Left kidney (tissue), 1 donor: ENCODE measurements at regions not wholly inside any gene's neighbourhood (a gene's known extent, or its start where the extent isn't known, plus 50 kb on each side); places are given as distances from the start of the nearest gene placed in this dataset.

Experiments
- DNase-seq: peaks from one replicate; pipeline ENCODE4 v3.0.0-alpha.2; 2013

DNA sequence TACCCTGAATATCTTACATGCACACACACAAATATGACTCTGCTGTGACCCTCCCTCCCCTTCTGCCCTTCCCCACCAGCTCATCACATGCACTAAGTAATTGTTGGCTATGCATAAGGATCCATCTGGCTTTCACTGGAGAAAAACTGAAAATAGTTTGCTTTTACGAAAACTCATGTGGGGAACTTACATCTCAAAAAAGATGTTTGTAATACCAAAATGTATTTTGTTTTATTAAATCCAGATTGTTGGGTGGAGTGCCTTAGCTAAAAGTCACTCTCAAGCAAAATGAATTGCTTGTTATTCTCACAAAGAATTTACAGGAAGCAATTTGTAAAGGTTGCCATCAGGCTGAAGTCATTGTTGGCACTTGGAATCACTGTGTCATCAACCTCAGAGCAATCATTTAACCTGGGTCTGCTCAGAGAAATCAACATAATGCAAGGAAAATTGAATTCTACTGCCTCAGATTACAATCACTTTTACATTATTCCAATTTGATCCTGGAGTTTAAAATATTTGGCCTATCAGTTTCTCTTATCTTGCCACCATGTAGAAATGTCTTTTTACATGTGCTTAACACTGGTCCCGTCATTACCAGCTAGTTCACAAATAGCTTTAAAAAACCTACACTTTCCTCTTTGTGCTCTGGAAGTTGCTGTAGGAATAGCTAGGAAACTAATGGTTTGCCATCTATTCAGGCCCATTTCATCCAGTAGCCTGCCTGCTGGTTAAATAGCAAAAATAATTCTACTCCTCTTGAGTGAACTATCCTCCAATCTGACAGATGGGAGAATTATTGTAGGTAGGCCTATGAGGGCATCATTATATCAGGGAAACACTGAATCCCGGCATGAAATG, 90.3 kb upstream of the TMEM17 start:
- no peak for DNase-seq

DNA sequence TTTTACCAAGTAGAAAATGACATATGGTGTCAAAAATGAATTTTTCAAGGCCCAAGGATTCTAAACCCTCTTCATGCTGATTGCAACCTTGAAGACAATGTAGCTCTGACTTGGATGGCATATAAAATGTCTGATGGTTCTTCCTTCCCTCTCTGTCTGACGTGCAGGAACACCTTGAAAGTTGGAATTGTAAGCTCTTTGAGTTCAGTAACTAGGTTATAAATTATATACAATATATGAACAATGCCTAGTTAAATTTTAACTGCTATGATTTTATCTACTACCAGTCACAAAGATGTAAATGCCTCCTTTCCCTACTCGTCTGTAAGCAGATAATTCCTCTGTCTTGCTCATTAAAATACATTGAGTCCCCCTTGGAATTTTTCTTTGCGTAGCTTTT, 89.5 kb upstream of the TMEM17 start:
- no peak for DNase-seq

DNA sequence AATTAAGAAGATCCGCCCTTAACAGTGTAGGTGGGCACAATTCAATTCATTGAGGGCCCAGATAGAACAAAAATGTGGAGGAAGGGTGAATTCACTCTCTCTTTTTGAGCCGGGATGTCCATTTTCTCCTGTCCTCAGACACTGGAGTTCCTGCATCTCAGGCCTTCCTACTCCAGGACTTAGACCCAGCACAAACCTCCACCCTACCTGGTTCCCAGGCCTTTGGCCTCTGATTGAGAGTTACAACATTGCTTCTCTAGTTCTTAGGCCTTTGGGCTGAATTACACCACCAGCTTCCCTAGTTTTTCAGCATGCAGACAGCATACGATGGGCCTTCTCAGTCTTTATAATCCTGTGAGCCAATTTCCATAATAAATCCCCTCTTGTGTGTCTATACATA, 87.8 kb upstream of the TMEM17 start:
- no peak for DNase-seq

DNA sequence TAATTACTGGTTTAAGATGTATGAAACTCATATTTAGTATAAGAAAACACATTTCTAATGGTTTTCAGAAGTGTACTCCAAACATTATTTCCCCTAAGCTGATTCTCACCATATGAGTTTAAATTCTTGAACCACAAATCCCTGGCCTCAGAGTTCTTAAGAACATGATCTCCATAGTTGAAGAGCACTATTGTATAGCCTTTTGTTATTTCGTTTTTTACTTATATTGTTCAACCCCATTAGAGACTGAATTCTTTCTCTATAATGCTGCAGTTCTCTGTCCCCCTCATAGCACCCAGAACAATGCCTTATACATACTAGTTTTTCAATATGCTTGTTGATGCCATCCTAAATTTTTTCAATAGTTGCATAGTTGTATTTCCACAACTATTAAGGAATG, 85.5 kb upstream of the TMEM17 start:
- no peak for DNase-seq

DNA sequence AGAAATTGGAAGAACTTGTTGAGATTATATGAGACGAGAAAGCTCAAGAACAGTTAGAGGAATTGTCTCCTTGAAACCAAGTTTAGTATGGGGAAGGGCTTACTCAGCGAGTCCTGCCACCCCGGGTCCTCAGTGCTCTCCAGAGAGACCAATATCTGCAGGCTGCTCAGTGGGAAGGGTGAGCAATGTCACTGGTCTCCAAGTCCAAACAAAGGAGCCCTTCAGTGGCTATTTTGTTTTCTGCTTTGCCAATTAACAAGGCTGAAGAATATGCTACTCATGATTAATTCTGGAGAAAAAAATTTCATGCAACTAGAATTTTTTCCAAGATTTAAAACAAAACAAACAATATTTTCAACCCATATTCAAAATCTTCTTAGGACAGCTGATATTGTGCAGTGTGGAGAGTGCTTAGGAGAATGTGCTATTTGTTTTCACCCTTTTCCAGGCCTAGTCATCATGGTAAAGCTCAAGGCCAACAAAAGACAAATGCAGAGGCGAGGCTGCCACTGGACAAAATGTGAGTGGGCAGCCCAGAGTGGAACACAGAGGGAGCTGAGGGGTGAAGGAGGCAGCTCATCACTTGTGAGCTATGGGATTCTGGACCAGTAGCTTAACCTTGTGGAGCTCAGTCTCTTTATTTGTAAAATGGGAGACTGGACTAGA, 83.8 kb upstream of the TMEM17 start:
- DNase-seq, result no peak

DNA sequence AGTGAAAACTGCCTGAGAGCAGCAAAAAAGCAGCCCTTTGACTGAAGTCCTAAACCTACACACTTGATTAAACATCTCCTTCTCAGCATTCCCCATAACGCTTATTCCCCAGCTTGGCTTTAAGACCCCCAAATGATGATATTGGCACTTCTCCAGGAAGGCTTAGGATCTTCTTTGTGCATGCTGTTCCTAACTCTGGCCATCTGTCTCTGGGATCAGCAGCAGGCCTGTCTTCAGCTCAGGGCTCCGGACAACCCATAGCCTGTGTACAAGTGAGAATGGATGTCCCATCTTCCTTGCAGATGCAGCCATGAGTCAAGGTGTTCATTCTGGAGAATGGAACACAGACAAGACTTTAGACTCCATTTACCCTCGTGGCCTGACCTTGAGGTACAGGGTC, 81.6 kb upstream of the TMEM17 start:
- DNase-seq, result no peak

DNA sequence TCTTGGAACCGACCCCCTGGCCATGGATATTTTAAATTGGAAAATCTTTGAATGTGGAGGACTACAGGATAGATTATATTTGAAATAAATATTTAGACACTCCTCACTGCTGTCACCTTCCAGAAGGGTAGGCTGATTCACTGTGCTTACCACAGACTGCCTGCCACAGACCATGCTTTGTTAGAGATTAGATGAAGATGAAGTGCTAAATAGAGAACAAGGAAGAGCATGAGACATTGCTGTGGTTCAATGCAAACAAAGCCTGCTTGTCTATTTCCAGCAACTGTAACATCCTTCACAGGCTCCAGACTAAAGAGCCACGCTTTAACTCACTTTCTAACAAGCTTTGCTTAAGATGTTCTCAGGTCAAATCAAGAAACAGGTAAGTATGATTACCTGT, 81.0 kb upstream of the TMEM17 start:
- DNase-seq, result no peak

DNA sequence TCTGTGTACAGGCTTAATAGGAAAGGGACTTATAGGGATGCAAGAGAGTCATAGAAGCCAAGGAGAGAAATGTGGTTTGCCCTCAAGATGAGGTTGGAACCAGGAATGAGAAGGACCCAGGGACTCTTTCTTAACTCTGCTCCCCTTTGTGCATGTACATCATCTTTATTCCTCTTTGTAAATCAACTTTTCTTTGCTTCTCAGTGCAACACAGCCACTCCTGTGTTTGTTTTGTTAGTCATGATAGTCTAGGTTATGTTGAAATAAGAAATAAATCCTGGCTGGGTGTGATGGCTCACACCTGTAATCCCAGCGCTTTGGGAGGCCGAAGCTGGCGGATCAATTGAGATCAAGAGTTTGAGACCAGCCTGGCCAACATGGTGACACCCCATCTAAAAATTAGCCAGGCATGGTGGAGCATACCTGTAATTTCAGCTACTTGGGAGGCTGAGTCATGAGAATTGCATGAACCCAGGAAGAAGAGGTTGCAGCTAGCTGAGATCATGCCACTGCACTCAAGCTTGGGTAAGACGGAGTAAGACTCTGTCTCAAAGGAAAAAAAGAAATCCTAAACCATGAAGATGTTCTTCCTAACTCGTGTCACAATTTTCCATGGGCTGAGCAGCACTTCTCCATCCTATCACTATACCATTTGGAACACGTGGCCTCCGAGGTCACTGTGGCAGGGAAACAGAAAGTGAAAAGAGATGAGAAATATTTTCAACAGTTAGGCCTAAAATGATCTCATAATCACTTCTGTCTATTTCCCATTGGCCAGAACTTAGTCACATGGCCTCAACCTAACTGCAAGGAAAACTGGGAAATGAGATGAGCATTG, 73.0 kb upstream of the TMEM17 start:
- DNase-seq, result no peak

DNA sequence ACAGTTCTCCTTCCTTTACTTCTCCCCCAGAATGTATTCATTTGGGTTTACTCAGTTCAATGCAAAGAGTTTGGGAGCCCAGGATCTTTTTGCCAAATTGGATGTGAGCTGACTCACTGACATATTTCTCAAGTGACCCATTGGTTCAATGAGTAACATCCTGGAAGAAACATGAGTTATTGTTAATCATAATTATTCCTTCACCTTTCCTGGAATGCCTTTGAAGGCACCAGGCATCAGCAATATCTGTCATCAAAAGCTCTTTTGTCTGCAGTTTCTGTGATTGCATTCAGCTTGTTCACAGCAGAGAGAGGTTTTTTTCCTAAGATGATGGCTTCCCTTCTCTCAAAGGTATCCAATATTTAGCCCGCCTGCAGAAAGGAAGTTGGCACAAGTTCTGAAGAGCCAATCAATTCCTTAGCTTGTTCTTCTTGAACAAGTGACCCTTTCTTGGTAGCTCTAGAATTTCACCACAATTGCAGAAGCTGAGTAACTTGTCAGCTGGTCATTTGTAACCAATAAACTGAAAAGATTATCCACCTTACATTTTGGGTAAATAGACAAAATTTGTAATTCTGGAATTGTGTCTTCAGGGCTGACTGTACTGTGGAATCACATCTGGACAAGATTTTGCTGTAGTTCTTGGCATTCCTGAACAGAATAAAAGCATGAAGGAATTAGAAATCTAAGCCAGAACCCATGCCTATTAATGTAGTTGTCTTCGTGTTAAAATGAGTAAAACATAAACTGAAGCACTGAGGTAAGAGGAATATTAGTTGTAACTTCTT, 72.2 kb upstream of the TMEM17 start:
- DNase-seq, result no peak

DNA sequence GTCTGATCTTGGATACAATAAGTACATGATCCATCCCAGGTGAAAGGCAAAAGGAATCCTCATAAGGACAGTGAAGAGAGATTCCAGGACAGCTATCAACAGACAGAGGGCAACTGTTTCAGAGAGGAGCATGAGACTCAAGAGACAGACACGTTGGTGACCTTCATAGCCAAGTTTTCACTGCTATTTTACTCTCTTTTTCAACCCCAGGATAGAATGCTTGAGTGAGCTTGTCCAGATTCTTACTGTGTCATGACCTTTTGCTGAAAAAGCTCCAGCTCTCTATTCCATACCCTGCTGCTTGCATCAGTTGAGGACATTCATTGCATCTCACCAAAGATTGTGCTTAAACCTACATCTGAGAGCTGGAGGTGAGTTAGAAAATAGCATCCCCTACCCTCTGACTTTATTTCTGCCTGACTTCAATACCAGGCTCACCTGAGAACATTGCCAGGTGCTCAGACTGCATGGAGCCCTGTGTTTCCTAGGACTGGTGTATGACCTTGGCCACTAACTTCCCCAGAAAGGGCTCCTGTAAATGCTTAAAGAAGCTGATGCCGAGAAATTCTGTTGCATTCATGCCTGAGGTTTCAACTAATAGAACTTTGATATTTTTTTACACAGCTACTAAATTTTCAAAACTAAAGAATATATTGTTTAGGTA, 70.4 kb upstream of the TMEM17 start:
- no peak for DNase-seq

DNA sequence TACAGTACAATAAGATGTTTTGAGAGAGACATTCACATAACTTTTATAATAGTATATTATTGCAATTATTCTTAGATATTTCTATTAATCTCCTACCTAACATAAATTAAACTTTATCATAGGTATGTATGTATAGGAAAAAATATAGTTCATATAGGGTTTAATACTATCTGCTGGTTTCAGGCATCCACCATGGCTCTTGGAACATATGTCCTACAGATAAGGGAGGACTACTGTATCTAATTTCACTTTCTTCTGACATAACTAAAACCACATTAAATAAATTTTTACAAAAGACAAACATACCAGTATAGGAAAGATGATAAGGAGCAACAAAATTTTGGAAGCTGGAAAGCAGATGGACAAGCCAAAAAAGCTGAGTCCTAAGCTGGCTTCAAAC, 67.9 kb upstream of the TMEM17 start:
- DNase-seq, result no peak

DNA sequence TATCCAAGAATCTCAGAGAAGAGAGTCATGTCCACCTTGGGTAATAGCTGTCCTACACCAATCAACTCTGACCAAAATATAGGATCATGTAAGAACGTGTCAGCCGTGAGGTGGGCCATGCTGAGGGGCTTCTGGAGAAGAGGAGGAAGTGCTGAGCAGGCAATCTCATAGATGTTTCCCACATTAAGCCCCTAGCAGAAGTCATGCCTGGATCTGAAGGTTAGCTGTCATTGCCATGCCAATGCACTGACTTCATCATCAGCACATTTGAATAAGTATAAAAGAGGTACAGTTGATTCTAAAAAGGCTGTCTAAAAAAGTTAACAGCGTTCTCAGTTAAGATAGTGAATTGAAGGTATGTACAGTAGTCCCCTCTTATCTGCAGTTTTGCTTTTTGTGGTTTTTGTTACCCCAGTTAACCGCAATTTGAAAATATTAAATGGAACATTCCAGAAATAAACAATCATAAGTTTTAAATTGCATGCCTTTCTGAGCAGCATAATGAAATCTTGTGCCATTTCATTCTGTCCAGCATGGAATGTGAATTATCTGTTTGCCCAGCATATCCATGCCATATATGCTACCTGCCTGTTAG, 67.2 kb upstream of the TMEM17 start:
- DNase-seq, result no peak

DNA sequence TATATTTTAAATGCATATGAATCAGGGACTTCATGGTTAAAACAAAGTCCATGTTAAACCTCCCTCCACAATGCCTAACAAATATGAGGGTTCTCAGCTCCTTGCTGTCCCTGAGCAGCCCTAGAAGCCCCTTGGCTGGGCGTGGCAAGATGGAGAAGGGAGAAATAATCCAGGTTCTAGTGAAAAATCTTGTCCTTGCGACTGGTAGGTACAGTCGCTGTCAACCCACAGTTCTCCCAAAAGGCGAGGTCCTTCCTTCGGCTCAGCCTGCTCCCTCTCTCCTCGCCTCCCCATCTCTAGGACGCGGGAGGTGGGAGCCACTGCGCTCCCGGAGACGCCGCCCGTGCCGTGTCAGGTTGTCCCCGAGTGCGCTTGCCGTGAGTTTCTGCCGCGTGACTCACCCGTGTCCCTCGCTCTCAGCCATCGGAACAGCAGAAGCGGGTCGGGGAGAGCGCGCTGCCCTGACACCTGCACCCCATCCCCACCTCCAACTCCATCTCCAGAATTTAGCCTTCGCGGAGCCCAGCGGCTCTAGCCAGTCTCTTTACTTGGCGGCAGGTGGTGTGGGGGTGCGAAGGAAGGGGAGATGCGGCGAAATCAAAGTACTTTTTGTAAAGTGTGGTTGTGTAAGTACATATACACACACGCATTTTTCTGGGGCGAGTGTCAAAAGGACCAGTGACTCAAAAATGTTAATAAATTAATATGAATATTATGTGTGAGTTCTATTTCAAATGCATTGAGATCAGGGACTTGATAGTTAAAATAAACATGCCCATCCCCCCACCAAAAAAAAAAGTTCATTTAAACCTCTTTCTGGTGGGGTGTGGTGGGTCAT, 65.1 kb upstream of the TMEM17 start:
- DNase-seq, result peak; percentile 21

DNA sequence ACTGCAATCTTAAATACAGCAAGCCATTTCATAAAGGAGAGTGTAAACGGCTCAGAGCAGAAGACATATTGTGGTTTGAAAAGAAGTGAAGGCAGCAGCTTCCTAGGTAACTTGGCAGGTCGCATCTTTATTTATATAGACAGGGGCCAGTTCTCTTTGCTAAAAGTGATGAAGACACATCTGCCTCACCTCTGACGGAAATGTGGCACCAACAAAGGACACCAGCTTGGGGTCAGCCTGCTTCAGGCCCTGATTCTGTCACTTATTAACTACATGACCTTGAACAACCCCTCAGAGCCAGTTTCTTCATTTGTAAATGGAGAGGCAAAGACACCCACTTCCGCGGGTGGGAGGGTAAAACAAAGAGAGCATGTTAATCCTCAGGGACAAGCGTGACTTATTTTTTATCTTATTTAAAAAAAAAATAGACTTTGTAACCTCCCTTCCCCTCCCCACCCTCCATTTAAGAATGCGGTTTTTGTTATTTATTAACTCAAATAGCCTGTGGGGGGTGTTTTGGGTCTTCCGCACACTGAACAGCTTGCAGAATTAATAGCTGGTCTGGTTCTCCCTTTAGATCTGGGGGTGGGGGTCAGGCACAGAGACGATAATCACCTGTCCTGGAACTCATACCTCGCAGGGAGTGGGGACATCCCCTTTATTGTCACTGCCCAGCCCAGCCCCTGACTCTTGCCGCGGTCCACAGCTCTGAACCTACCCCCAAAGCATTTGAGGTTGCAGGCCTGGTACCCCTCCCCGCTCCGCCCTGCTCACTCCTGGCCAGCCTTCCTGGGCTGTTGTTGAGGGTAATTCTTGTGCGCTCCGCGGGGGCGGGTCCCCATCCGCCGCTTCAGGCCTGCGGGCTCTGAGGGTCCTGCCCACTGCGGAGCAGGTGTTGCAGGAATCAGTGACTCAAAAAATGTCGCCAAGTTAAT, 64.2 kb upstream of the TMEM17 start:
- DNase-seq, result peak; percentile 46

DNA sequence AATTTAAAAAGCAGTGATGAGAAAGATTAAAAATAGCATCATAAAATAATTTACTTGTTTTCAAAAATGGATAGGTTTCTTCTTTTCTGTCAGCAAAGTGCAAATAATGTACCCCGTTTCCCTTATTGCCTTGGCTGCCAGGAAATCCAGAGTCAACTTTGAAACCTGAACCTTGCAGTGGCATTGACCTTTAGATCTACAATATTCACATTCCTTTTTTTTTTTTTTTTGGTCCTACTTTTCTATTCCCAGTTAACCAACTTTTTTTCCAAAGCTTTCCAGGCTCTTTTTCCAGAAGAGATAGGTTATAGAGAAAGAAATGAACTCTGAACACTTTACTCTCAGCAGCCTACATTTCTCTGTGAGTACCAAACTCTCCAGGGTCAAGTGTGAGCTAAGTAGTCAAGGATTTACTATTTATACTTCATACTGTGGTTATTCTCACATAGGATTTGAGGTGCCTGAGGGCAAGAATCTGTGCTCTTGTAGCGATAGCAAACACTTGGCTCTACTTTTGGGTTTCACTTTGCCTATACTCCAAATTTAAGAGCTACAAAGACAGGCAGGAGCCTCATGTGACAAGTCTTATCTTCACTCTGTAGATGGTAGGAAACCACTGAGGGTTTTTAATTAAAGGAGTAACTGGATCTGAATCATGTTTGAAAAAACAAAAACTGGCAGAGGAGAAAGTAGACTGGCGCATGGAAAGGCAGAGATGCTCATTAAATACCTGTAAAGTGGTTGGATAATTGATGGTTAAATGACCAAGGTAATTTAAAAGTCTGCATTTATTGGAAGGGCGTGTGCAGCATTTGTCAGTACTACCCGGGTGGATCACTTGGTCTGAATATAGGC, 63.2 kb upstream of the TMEM17 start:
- no peak for DNase-seq

DNA sequence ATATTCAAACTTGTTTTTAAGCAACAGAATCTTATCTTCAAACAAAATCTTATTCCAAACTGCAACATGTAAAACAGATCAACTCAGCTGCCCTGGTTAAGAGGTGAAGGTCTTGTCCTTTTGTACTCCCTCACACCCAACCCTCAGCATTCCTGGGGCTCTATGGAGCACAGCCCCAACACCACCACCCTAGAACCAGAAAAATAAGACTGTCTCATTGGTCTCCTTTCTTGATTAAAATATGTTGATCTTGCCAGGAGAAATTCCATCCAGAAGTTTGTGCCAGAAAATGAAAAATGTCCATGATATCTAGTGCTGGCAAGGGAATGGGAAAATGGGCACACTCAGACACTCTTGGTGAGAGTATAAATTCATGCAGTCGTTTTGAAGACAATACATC, 62.1 kb upstream of the TMEM17 start:
- DNase-seq, result no peak

DNA sequence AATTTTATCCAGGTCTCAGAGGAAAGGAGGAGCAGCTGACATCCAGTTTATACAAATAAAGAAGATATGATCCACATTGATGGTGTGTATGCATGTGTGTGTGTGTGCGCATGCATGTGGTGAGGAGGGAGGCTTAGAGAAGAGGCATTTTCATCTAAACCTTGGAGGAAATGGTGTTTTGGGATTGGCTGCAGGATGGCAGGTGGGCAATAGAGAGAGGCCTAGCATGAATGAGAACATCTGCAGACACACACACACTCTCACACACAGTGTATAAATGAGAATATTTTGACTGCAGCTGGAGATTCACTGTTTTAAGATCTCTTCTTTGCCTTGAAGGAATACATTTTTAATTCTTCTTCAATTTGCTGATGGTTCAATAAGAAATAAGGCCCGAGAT, 61.7 kb upstream of the TMEM17 start:
- DNase-seq, result no peak

DNA sequence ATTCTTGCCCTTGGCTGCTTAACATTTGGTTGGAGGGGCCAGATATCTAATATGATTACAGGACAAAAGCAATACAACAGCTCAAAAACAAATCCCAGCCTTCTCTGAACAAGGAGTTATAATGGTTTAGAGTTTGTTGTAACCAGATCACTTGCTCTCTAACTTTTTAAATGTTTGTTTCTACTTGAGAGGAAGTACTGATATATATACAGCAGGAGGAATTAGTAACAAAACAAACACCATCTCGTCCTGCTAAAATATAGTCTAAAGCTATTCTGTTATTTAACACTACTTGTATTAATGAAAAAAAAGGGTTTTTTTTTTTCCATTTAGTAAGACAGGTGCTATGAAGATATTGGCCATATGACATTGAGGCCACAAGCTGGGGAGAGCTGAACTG, 60.9 kb upstream of the TMEM17 start:
- no peak for DNase-seq
